ENCODE measurements at regions not wholly inside any gene's neighbourhood (a gene's known extent, or its start where the extent isn't known, plus 50 kb on each side); places are given as distances from the start of the nearest gene placed in this dataset.

DNA sequence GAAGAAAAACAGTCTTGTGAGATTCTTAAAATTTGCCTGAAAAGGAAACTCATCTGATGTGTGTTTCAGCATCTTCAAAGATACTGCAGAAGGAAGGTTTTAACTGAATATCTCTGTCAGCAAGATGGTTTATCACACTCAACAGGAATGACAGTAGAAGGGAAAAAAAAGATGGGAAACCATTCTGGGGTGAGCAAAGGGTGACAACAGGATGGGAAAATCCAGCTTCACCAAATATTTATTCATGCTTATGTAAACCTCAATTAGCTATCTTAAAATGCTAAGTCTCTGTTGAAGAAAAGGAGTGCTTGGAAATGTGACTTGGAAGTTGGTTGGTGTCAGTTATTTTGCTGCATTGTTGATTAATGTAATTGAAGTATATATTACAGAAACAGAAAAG, 82.2 kb downstream of the FZD1 start:
- POLR2A ChIA-PET = no interaction called here
- peaks cover 4 to 25% of the 10 kb centered on the region in 2 experiments for H3K27me3 ChIP-seq (ENCODE audit: control insufficient read depth in 2 of 2, insufficient read depth in 2 of 2, low read length in 2 of 2)
- CTCF ChIA-PET (ENCODE audit: low intra/inter-chr PET ratio) = no interaction called here
- no peaks in the 10 kb centered on the region for H3K9me3 ChIP-seq (replicated peaks; ENCODE audit: control insufficient read depth, insufficient read depth, low read depth, low read length)
- H3K27ac ChIP-seq (ENCODE audit: extremely low read depth, low read depth, low read length) = no peak overlapping the region
- DNase-seq (ENCODE audit: extremely low read depth in 1 of 4, low spot score in 3 of 4) (no peak), FAIRE-seq (no peak), ATAC-seq (no peak)
- intact Hi-C loops (cut with micrococcal nuclease) (no loop called here), in situ Hi-C loops (cut with MboI) (no loop called here)
- no peaks in the 10 kb centered on the region for H3K9me1 ChIP-seq (ENCODE audit: control insufficient read depth, insufficient read depth, low read length)
- H2AFZ ChIP-seq (ENCODE audit: low read depth, low read length) = no peak overlapping the region
- H4K20me1 ChIP-seq (replicated peaks; ENCODE audit: control insufficient read depth, insufficient read depth, low read length) = 0 out of 2 replicates have a peak, but pooled peaks cover 4% of the 10 kb centered on the region
- no peaks in the 10 kb centered on the region for H3K79me2 ChIP-seq (ENCODE audit: control insufficient read depth, insufficient read depth, low read length)
- no peaks in the 10 kb centered on the region for H3K4me1 ChIP-seq (replicated peaks in 1 of 2; ENCODE audit: control insufficient read depth in 2 of 2, insufficient read depth in 2 of 2, low read length in 2 of 2)
- H3K4me3 ChIP-seq = no peak overlapping the region
- no peak overlapping the region for H3K4me2 ChIP-seq (ENCODE audit: insufficient read depth, low read length)
- no peaks in the 10 kb centered on the region for H3K36me3 ChIP-seq (ENCODE audit: control insufficient read depth, insufficient read depth, low read length)
- no TSS peak for BruUV-seq (replicated peaks)
- no peak overlapping the region for H3K9ac ChIP-seq (ENCODE audit: insufficient read depth in 1 of 2, low read depth in 2 of 2, low read length in 2 of 2)
- no peak for TF ChIP-seq TARDBP (IDR thresholded peaks at IDR 0.05)
- TF ChIP-seq ZKSCAN1 (IDR thresholded peaks at IDR 0.05; ENCODE audit: low read depth, low read length) = no peak
- TF ChIP-seq ZNF766 (CRISPR knock-in tag; conservative IDR thresholded peaks at IDR 0.05) = no peak
- TF ChIP-seq ZNF280A (IDR thresholded peaks at IDR 0.05; ENCODE audit: low read depth, partially characterized antibody) = no peak
- TF ChIP-seq, protein P1, sequence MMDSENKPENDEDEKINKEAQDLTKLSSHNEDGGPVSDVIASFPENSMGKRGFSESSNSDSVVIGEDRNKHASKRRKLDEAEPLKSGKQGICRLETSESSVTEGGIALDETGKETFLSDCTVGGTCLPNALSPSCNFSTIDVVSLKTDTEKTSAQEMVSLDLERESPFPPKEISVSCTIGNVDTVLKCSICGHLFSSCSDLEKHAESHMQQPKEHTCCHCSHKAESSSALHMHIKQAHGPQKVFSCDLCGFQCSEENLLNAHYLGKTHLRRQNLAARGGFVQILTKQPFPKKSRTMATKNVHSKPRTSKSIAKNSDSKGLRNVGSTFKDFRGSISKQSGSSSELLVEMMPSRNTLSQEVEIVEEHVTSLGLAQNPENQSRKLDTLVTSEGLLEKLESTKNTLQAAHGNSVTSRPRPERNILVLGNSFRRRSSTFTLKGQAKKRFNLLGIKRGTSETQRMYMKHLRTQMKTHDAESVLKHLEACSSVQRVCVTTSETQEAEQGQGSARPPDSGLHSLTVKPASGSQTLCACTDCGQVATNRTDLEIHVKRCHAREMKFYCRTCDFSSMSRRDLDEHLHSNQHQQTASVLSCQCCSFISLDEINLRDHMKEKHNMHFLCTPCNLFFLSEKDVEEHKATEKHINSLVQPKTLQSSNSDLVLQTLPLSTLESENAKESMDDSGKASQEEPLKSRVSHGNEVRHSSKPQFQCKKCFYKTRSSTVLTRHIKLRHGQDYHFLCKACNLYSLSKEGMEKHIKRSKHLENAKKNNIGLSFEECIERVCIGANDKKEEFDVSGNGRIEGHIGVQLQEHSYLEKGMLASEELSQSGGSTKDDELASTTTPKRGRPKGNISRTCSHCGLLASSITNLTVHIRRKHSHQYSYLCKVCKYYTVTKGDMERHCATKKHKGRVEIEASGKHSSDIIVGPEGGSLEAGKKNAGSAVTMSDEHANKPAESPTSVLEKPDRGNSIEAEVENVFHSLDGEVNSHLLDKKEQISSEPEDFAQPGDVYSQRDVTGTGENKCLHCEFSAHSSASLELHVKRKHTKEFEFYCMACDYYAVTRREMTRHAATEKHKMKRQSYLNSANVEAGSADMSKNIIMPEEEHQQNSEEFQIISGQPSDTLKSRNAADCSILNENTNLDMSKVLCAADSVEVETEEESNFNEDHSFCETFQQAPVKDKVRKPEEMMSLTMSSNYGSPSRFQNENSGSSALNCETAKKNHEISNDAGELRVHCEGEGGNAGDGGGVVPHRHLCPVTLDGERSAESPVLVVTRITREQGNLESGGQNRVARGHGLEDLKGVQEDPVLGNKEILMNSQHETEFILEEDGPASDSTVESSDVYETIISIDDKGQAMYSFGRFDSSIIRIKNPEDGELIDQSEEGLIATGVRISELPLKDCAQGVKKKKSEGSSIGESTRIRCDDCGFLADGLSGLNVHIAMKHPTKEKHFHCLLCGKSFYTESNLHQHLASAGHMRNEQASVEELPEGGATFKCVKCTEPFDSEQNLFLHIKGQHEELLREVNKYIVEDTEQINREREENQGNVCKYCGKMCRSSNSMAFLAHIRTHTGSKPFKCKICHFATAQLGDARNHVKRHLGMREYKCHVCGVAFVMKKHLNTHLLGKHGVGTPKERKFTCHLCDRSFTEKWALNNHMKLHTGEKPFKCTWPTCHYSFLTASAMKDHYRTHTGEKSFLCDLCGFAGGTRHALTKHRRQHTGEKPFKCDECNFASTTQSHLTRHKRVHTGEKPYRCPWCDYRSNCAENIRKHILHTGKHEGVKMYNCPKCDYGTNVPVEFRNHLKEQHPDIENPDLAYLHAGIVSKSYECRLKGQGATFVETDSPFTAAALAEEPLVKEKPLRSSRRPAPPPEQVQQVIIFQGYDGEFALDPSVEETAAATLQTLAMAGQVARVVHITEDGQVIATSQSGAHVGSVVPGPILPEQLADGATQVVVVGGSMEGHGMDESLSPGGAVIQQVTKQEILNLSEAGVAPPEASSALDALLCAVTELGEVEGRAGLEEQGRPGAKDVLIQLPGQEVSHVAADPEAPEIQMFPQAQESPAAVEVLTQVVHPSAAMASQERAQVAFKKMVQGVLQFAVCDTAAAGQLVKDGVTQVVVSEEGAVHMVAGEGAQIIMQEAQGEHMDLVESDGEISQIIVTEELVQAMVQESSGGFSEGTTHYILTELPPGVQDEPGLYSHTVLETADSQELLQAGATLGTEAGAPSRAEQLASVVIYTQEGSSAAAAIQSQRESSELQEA (IDR thresholded peaks at IDR 0.05; ENCODE audit: low read depth) = no peak
- TF ChIP-seq KHSRP (IDR thresholded peaks at IDR 0.05) = no peak
- no peak for TF ChIP-seq MEIS2 (IDR thresholded peaks at IDR 0.05; ENCODE audit: partially characterized antibody)
- TF ChIP-seq PRMT5 (CRISPR knock-in tag; IDR thresholded peaks at IDR 0.05) = no peak
- TF ChIP-seq SRF (CRISPR knock-in tag; IDR thresholded peaks at IDR 0.05) = no peak
- TF ChIP-seq, protein P2, sequence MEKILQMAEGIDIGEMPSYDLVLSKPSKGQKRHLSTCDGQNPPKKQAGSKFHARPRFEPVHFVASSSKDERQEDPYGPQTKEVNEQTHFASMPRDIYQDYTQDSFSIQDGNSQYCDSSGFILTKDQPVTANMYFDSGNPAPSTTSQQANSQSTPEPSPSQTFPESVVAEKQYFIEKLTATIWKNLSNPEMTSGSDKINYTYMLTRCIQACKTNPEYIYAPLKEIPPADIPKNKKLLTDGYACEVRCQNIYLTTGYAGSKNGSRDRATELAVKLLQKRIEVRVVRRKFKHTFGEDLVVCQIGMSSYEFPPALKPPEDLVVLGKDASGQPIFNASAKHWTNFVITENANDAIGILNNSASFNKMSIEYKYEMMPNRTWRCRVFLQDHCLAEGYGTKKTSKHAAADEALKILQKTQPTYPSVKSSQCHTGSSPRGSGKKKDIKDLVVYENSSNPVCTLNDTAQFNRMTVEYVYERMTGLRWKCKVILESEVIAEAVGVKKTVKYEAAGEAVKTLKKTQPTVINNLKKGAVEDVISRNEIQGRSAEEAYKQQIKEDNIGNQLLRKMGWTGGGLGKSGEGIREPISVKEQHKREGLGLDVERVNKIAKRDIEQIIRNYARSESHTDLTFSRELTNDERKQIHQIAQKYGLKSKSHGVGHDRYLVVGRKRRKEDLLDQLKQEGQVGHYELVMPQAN (IDR thresholded peaks at IDR 0.05; ENCODE audit: borderline replicate concordance) = no peak
- no peak for TF ChIP-seq BRF1 (IDR thresholded peaks at IDR 0.05; ENCODE audit: borderline replicate concordance, extremely low read depth, insufficient read length)
- TF ChIP-seq CBFA2T3 (IDR thresholded peaks at IDR 0.05) = no peak
- TF ChIP-seq CBX3 (IDR thresholded peaks at IDR 0.05; ENCODE audit: borderline replicate concordance in 1 of 2, low read length in 2 of 2) = no peak
- TF ChIP-seq ZNF143 (CRISPR knock-in tag; IDR thresholded peaks at IDR 0.05) = no peak
